H9 (cell line): ENCODE measurements at regions not wholly inside any gene's neighbourhood (a gene's known extent, or its start where the extent isn't known, plus 50 kb on each side); places are given as distances from the start of the nearest gene placed in this dataset.

ENCODE experiments used
- DNase-seq: peaks from one replicate; pipeline ENCODE4 v3.0.0-alpha.2; 2017
- H2AFZ ChIP-seq: one replicate; pipeline ENCODE4 v1.6.1; 2013; ENCODE audit warnings: mild to moderate bottlenecking, low read length, control low read depth, moderate library complexity
- H2AK5ac ChIP-seq: 2 replicates; pipeline ENCODE4 v1.6.1; 2013; ENCODE audit warnings: low read length, control low read depth, mixed read lengths; ENCODE audit not compliant: insufficient read length
- H2BK120ac ChIP-seq: one replicate; pipeline ENCODE4 v1.6.1; 2013; ENCODE audit warnings: low read depth, mild to moderate bottlenecking, low read length, control low read depth, inconsistent platforms; ENCODE audit not compliant: poor library complexity, severe bottlenecking
- H2BK12ac ChIP-seq: 2 replicates; pipeline ENCODE4 v1.6.1; 2013; ENCODE audit warnings: low read length, control low read depth, mixed read lengths, low read depth; ENCODE audit not compliant: insufficient read length
- H2BK15ac ChIP-seq: 2 replicates; pipeline ENCODE4 v1.6.1; 2013; ENCODE audit warnings: low read depth, low read length, control low read depth
- H2BK20ac ChIP-seq: one replicate; pipeline ENCODE4 v1.6.1; 2013; ENCODE audit warnings: low read depth, mild to moderate bottlenecking, low read length, control low read depth, inconsistent platforms; ENCODE audit not compliant: poor library complexity, severe bottlenecking
- H2BK5ac ChIP-seq: 2 replicates; pipeline ENCODE4 v1.6.1; 2013; ENCODE audit warnings: low read length, control low read depth, mixed read lengths; ENCODE audit not compliant: insufficient read length
- H3K14ac ChIP-seq: 2 replicates; pipeline ENCODE4 v1.6.1; 2013; ENCODE audit warnings: low read length, control low read depth; ENCODE audit not compliant: insufficient read depth
- H3K18ac ChIP-seq: 2 replicates; pipeline ENCODE4 v1.6.1; 2013; ENCODE audit warnings: low read depth, mild to moderate bottlenecking, mixed read lengths, low read length, control low read depth; ENCODE audit not compliant: insufficient read length
- H3K23ac ChIP-seq: 2 replicates; pipeline ENCODE4 v1.6.1; 2013; ENCODE audit warnings: low read length, control low read depth, mixed read lengths, low read depth; ENCODE audit not compliant: insufficient read length
- H3K23me2 ChIP-seq: 2 replicates; pipeline ENCODE4 v1.6.1; 2013; ENCODE audit warnings: low read depth, mild to moderate bottlenecking, mixed read lengths, low read length, control low read depth; ENCODE audit not compliant: insufficient read length, poor library complexity, severe bottlenecking
- H3K27ac ChIP-seq: 2 replicates; pipeline ENCODE4 v1.5.1; 2013; ENCODE audit warnings: low read length, control low read depth, mixed read lengths, low read depth; ENCODE audit not compliant: insufficient read length
- H3K27me3 ChIP-seq: 2 replicates; pipeline ENCODE4 v1.6.1; 2013; ENCODE audit warnings: low read length, control low read depth, inconsistent platforms; ENCODE audit not compliant: insufficient read depth
- H3K4ac ChIP-seq: 2 replicates; pipeline ENCODE4 v1.6.1; 2013; ENCODE audit warnings: low read depth, mild to moderate bottlenecking, control low read depth, inconsistent platforms, low read length, moderate library complexity
- H3K4me1 ChIP-seq: 2 replicates; pipeline ENCODE4 v1.6.1; 2013; ENCODE audit warnings: low read length, control low read depth, inconsistent platforms; ENCODE audit not compliant: insufficient read depth
- H3K4me2 ChIP-seq: 2 replicates; pipeline ENCODE4 v1.6.1; 2013; ENCODE audit warnings: low read length, control low read depth, mixed read lengths; ENCODE audit not compliant: insufficient read length, insufficient read depth
- H3K56ac ChIP-seq: 2 replicates; pipeline ENCODE4 v1.6.1; 2013; ENCODE audit warnings: low read depth, mild to moderate bottlenecking, mixed read lengths, low read length, control low read depth; ENCODE audit not compliant: insufficient read length
- H3K79me1 ChIP-seq: 2 replicates; pipeline ENCODE4 v1.6.1; 2013; ENCODE audit warnings: low read depth, mild to moderate bottlenecking, moderate library complexity, low read length, control low read depth, inconsistent platforms; ENCODE audit not compliant: insufficient read depth, poor library complexity, severe bottlenecking
- H3K79me2 ChIP-seq: 2 replicates; pipeline ENCODE4 v1.6.1; 2013; ENCODE audit warnings: low read length, control low read depth, inconsistent platforms; ENCODE audit not compliant: insufficient read depth
- H3K9ac ChIP-seq: 2 replicates; pipeline ENCODE4 v1.6.1; 2013; ENCODE audit warnings: low read length, control low read depth, mixed read lengths; ENCODE audit not compliant: insufficient read length; ENCODE audit errors: extremely low read depth
- H3K9me3 ChIP-seq: one replicate; pipeline ENCODE4 v1.6.1; 2013; ENCODE audit warnings: low read depth, low read length, inconsistent platforms; ENCODE audit not compliant: control insufficient read depth
- H3T11ph ChIP-seq: one replicate; pipeline ENCODE4 v1.6.1; 2013; ENCODE audit warnings: mild to moderate bottlenecking, low read length, control low read depth, inconsistent platforms
- H4K20me1 ChIP-seq: one replicate; pipeline ENCODE4 v1.6.1; 2013; ENCODE audit not compliant: control insufficient read depth, insufficient read length, insufficient read depth
- H4K5ac ChIP-seq: 2 replicates; pipeline ENCODE4 v1.6.1; 2013; ENCODE audit warnings: low read depth, mild to moderate bottlenecking, mixed read lengths, low read length, control low read depth; ENCODE audit not compliant: insufficient read length
- H4K8ac ChIP-seq: replicated peaks from 2 replicates; pipeline ENCODE4 v1.6.1; 2013; ENCODE audit warnings: low read length, control low read depth, mixed read lengths, low read depth; ENCODE audit not compliant: insufficient read length
- H4K91ac ChIP-seq: 2 replicates; pipeline ENCODE4 v1.6.1; 2013; ENCODE audit warnings: low read depth, mild to moderate bottlenecking, moderate library complexity, mixed read lengths, low read length, control low read depth; ENCODE audit not compliant: insufficient read length
- H3K27ac Mint-ChIP-seq, 3 experiments: 2 replicates in 2 of 3; 3 replicates in 1 of 3; pipeline ENCODE4 v1.8.0; 2020 to 2021; ENCODE audit warnings: mixed read lengths in 3 of 3, mild to moderate bottlenecking in 1 of 3, moderate library complexity in 1 of 3
- H3K27me3 Mint-ChIP-seq: 2 replicates; pipeline ENCODE4 v1.8.0; 2021; ENCODE audit warnings: low read depth, mild to moderate bottlenecking, moderate library complexity, mixed read lengths
- H3K36me3 Mint-ChIP-seq, 3 experiments: 2 replicates in 2 of 3; 3 replicates in 1 of 3; pipeline ENCODE4 v1.8.0; 2020 to 2021; ENCODE audit warnings: low read depth in 3 of 3, mixed read lengths in 3 of 3; ENCODE audit not compliant: insufficient read depth in 1 of 3
- H3K4me1 Mint-ChIP-seq, 2 experiments: 2 replicates each; pipeline ENCODE4 v1.8.0; 2020; ENCODE audit warnings: mixed read lengths in 2 of 2
- H3K4me3 Mint-ChIP-seq, 2 experiments: 2 replicates in 1 of 2; 3 replicates in 1 of 2; pipeline ENCODE4 v1.8.0; 2020 to 2021; ENCODE audit warnings: mild to moderate bottlenecking in 2 of 2, mixed read lengths in 2 of 2, moderate library complexity in 1 of 2
- H3K9me3 Mint-ChIP-seq, 2 experiments: 2 replicates in 1 of 2; 3 replicates in 1 of 2; pipeline ENCODE4 v1.8.0; 2020; ENCODE audit warnings: mild to moderate bottlenecking in 2 of 2, mixed read lengths in 2 of 2, moderate library complexity in 1 of 2
- WGBS: extraction: QIAGEN DNeasy Blood & Tissue Kit; methylation state at CpG from one replicate; pipeline ENCODE4 v1.1.7; 2013; ENCODE audit warnings: missing lambda C conversion rate, low lambda C conversion rate, mixed read lengths; ENCODE audit not compliant: insufficient read length; ENCODE audit errors: extremely low coverage; 5-methylcytosine and 5-hydroxymethylcytosine counted together
- TF ChIP-seq, protein P1 (sequence below): fragments of 200-600 bp; sonication (generic); conservative IDR thresholded peaks from 3 replicates; pipeline ENCODE4 v1.8.0; 2021; ENCODE audit warnings: antibody characterized with exemption, mild to moderate bottlenecking

DNA sequence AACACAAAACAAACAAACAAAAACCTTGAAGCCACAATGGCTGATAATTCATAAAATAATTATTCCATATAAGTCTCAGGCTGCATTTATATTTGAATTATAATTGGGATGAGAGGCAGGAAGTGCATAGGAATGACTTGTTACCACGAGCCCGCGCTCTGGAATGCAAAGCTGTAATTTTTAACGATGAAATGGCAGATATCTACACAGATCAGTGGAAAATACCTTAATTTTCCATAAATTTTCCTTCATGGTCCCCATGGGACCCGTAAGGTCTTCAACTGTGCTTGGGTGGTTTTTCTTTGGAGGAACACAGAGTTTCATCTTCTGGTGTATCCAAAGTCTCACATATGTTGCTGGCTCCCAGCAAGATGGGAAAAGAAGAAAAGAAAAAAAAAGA, 226.8 kb downstream of the SHOX start:
- no CpG with 5 or more reads among the region's 5 CpGs for WGBS
- no peak overlapping the region for H3K27ac ChIP-seq

More for the DNA sequence above, 226.8 kb downstream of the SHOX start:
- no peak overlapping the region for H2BK12ac ChIP-seq
- H3K27ac Mint-ChIP-seq: no peak overlapping the region
- H2AK5ac ChIP-seq: no peak overlapping the region
- no peak overlapping the region for H2BK5ac ChIP-seq
- H3K9me3 Mint-ChIP-seq: peaks cover 0 to 4% of the 10 kb centered on the region in 2 experiments; a peak in 3 of 5 replicates
- peaks cover 9% of the 10 kb centered on the region for H3K27me3 Mint-ChIP-seq
- H3K4ac ChIP-seq: no peak overlapping the region
- no peaks in the 10 kb centered on the region for H3K27me3 ChIP-seq
- no peaks in the 10 kb centered on the region for H3K79me1 ChIP-seq
- no peaks in the 10 kb centered on the region for H3K23me2 ChIP-seq
- no peaks in the 10 kb centered on the region for H3K79me2 ChIP-seq
- no peak overlapping the region for H2BK20ac ChIP-seq
- no peak overlapping the region for H3T11ph ChIP-seq
- no peak overlapping the region for H4K5ac ChIP-seq
- H3K4me1 ChIP-seq: no peaks in the 10 kb centered on the region
- no peak overlapping the region for H3K9ac ChIP-seq
- no peak overlapping the region for H3K4me2 ChIP-seq
- no peaks in the 10 kb centered on the region for H3K9me3 ChIP-seq
- H2BK120ac ChIP-seq: no peak overlapping the region
- no peak overlapping the region for H3K4me3 Mint-ChIP-seq
- H3K4me1 Mint-ChIP-seq: peaks cover 11% of the 10 kb centered on the region in 2 experiments
- H3K14ac ChIP-seq: no peak overlapping the region
- DNase-seq: no peak
- H3K23ac ChIP-seq: no peak overlapping the region
- TF ChIP-seq, protein P1, sequence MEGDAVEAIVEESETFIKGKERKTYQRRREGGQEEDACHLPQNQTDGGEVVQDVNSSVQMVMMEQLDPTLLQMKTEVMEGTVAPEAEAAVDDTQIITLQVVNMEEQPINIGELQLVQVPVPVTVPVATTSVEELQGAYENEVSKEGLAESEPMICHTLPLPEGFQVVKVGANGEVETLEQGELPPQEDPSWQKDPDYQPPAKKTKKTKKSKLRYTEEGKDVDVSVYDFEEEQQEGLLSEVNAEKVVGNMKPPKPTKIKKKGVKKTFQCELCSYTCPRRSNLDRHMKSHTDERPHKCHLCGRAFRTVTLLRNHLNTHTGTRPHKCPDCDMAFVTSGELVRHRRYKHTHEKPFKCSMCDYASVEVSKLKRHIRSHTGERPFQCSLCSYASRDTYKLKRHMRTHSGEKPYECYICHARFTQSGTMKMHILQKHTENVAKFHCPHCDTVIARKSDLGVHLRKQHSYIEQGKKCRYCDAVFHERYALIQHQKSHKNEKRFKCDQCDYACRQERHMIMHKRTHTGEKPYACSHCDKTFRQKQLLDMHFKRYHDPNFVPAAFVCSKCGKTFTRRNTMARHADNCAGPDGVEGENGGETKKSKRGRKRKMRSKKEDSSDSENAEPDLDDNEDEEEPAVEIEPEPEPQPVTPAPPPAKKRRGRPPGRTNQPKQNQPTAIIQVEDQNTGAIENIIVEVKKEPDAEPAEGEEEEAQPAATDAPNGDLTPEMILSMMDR: no peak
- no peak overlapping the region for H3K56ac ChIP-seq
- no peaks in the 10 kb centered on the region for H4K20me1 ChIP-seq
- no peak overlapping the region for H2BK15ac ChIP-seq
- 0 out of 7 replicates have a peak, but pooled peaks cover 0 to 5% (median 0%) of the 10 kb centered on the region in 3 experiments for H3K36me3 Mint-ChIP-seq
- no peak overlapping the region for H4K8ac ChIP-seq
- H2AFZ ChIP-seq: no peak overlapping the region
- no peak overlapping the region for H4K91ac ChIP-seq
- H3K18ac ChIP-seq: no peak overlapping the region
